PFSK-1 (cell line): ENCODE measurements at regions not wholly inside any gene's neighbourhood (a gene's known extent, or its start where the extent isn't known, plus 50 kb on each side); places are given as distances from the start of the nearest gene placed in this dataset.

Source experiments
- FOXP2 ChIP-seq: optimal IDR thresholded peaks from 2 replicates; pipeline ENCODE3; 2011; ENCODE audit warnings: borderline replicate concordance, control low read depth, inconsistent platforms; ENCODE audit not compliant: insufficient read depth; ENCODE audit errors: extremely low read length, extremely low read depth
- POLR2AphosphoS5 ChIP-seq: IDR thresholded peaks from 2 replicates; pipeline ENCODE4 v1.6.1; 2012; ENCODE audit warnings: low read depth, mild to moderate bottlenecking, control low read depth, low read length, moderate library complexity
- SIN3A ChIP-seq: IDR thresholded peaks from 2 replicates; pipeline ENCODE4 v1.6.1; 2012; ENCODE audit warnings: mild to moderate bottlenecking, low read length, moderate library complexity, borderline replicate concordance; ENCODE audit not compliant: insufficient read depth
- TAF1 ChIP-seq: IDR thresholded peaks from 2 replicates; pipeline ENCODE4 v1.6.1; 2012; ENCODE audit warnings: low read length, control low read depth, borderline replicate concordance; ENCODE audit not compliant: insufficient read depth
- TF ChIP-seq, protein P1 (sequence below), 2 experiments: IDR thresholded peaks; 2 replicates each; pipeline versions ENCODE4 v1.6.1 to v1.8.0; 2011 to 2012; ENCODE audit warnings: low read depth in 2 of 2, low read length in 2 of 2, control low read depth in 1 of 2, inconsistent platforms in 1 of 2, mild to moderate bottlenecking in 1 of 2, moderate library complexity in 1 of 2; ENCODE audit not compliant: insufficient read depth in 1 of 2

DNA sequence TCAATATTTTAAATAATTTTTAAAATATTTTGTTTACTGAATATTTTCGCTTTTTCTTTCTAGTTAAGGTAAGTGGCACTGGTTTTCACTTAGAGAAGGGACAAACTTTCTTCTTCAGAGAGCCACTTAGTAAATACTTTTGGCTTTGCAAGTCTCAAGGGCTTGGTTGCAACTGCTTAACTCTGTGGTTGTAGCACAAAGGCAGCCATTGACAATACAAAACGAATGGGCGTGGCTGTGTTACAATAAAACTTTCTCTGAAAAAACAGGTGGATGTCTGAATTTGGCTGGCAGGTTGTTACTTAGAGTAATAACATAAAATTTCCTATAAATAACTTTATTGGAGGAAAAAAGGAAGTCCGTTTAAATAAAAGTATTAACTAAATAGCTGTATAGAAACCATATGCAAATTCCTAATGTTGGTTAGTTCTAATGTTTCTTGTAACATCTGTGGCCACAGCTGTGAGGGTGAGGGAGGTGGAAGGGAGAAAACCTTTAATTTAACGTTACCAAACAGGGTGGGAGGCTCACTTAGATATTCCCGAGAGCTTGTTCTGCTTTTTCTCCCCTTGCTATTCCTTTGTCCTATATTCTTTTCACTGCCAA, 62.4 kb upstream of the TNP1 start:
- TF ChIP-seq FOXP2 (no peak), POLR2AphosphoS5 (no peak)
- TF ChIP-seq, protein P1, sequence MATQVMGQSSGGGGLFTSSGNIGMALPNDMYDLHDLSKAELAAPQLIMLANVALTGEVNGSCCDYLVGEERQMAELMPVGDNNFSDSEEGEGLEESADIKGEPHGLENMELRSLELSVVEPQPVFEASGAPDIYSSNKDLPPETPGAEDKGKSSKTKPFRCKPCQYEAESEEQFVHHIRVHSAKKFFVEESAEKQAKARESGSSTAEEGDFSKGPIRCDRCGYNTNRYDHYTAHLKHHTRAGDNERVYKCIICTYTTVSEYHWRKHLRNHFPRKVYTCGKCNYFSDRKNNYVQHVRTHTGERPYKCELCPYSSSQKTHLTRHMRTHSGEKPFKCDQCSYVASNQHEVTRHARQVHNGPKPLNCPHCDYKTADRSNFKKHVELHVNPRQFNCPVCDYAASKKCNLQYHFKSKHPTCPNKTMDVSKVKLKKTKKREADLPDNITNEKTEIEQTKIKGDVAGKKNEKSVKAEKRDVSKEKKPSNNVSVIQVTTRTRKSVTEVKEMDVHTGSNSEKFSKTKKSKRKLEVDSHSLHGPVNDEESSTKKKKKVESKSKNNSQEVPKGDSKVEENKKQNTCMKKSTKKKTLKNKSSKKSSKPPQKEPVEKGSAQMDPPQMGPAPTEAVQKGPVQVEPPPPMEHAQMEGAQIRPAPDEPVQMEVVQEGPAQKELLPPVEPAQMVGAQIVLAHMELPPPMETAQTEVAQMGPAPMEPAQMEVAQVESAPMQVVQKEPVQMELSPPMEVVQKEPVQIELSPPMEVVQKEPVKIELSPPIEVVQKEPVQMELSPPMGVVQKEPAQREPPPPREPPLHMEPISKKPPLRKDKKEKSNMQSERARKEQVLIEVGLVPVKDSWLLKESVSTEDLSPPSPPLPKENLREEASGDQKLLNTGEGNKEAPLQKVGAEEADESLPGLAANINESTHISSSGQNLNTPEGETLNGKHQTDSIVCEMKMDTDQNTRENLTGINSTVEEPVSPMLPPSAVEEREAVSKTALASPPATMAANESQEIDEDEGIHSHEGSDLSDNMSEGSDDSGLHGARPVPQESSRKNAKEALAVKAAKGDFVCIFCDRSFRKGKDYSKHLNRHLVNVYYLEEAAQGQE (IDR thresholded peaks at IDR 0.05; ENCODE audit: insufficient read depth in 1 of 2, low read depth in 2 of 2, low read length in 2 of 2), result no peak

DNA sequence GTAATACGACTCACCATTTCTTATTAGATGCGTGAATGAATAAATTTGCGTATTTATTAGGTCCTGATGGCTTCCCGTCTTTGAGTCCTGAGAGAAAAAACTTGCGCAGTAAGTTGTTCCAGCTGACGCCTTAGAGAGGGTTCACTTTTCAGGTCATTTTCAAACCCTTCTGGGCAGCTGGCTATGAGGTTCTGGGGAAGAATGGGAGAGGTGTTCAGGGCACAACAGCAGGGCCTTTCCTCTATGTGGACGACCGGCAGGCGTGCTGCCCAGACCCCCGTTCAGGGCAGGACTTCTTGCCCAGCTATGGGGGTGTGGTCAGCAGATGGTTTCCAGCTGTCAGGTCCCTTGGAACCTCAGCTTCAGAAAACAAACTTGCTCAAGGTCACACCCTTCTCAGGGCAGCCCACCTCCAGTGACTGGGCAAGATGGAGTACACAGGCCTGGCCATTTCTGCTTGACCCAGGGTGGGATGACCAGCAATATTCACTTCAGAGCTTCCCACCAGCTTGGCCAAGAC, 61.1 kb upstream of the TNP1 start:
- TF ChIP-seq, protein P1 (IDR thresholded peaks at IDR 0.05; ENCODE audit: insufficient read depth in 1 of 2, low read depth in 2 of 2, low read length in 2 of 2), result no peak
- no peak for TF ChIP-seq FOXP2
- TF ChIP-seq POLR2AphosphoS5, result no peak
- TF ChIP-seq TAF1, result no peak
- no peak for TF ChIP-seq SIN3A

DNA sequence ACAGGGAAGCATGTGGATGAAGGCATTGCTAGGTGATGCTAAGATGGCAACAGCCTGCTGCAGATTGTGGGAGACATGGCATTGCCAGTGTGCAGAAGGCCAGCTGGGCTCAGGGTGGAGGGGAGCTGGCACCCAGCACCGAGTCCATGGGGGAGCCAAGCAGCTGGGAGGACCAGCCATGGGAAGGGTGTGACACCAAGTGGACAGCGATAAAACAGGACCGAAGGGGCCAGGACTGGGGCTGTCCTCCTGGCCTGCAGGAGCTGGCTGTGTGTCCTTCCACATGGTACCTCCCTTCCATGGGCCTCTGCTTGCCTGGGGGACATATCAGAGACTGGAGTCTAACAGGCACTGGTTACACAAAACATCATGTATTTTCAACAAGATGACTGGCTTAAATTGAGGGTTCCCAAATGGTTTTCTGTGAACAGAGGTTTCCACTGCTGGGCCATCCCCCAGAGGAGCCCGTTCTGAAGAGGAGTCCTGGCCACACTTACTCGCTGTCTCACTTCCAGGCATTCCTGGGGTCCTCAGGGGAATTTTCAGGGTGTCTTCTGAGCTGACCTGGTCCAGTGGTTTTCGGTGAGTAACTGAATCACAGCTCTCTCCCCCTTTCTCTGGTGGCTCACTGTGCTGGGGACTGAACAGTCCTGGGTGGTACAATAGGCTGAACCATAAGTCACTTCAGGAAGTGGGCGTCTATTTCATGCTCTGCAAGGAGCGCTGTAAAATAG, 60.4 kb upstream of the TNP1 start:
- TF ChIP-seq POLR2AphosphoS5, result no peak
- TF ChIP-seq, protein P1 (IDR thresholded peaks at IDR 0.05; ENCODE audit: insufficient read depth in 1 of 2, low read depth in 2 of 2, low read length in 2 of 2), result no peak
- TF ChIP-seq TAF1, result no peak
- TF ChIP-seq FOXP2, result no peak
- no peak for TF ChIP-seq SIN3A

DNA sequence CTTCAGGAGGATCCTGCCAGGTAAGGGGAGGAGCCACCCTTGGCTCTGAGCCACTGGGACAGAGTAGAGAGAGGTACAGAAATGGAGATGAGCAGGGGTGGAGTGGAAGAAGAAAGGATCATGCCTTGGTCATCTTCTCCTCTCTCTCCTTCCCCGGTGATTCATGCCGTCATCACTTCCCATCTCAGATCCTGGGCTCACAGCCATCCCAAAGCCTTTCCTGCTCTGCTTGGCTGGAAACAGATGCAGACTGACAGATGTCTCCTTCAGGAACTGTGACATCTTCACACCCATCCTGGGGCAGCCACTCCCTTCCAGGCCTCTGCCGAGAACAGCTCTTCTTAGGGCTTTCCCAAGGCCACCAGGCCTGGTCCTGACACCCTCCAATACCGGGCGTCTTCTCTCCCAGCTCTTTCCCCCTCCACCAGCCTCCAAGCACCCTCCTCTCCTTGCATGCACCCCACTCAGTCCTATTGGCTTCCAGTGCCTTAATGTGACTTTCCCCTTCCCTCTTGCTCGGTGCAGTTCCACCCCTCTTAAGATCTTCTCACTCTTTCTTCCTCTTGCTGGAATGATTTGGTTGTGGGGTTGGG, 58.3 kb upstream of the TNP1 start:
- TF ChIP-seq POLR2AphosphoS5, result no peak
- TF ChIP-seq SIN3A, result no peak
- TF ChIP-seq FOXP2, result no peak
- TF ChIP-seq TAF1, result no peak
- TF ChIP-seq, protein P1 (IDR thresholded peaks at IDR 0.05; ENCODE audit: insufficient read depth in 1 of 2, low read depth in 2 of 2, low read length in 2 of 2), result no peak
